ENCODE measurements at regions not wholly inside any gene's neighbourhood (a gene's known extent, or its start where the extent isn't known, plus 50 kb on each side); places are given as distances from the start of the nearest gene placed in this dataset.

- TF ChIP-seq MYC (CRISPR knock-in tag; IDR thresholded peaks at IDR 0.05; ENCODE audit: borderline replicate concordance): no peak
- TF ChIP-seq, protein P1, sequence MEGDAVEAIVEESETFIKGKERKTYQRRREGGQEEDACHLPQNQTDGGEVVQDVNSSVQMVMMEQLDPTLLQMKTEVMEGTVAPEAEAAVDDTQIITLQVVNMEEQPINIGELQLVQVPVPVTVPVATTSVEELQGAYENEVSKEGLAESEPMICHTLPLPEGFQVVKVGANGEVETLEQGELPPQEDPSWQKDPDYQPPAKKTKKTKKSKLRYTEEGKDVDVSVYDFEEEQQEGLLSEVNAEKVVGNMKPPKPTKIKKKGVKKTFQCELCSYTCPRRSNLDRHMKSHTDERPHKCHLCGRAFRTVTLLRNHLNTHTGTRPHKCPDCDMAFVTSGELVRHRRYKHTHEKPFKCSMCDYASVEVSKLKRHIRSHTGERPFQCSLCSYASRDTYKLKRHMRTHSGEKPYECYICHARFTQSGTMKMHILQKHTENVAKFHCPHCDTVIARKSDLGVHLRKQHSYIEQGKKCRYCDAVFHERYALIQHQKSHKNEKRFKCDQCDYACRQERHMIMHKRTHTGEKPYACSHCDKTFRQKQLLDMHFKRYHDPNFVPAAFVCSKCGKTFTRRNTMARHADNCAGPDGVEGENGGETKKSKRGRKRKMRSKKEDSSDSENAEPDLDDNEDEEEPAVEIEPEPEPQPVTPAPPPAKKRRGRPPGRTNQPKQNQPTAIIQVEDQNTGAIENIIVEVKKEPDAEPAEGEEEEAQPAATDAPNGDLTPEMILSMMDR (CRISPR knock-in tag; IDR thresholded peaks at IDR 0.05): no peak
- no peak for TF ChIP-seq FOXP1 (IDR thresholded peaks at IDR 0.05)
- TF ChIP-seq FOXP1 (CRISPR knock-in tag; IDR thresholded peaks at IDR 0.05): no peak
- no peak for TF ChIP-seq ZKSCAN8 (CRISPR knock-in tag; IDR thresholded peaks at IDR 0.05; ENCODE audit: borderline replicate concordance)
- TF ChIP-seq ZNF883 (CRISPR knock-in tag; IDR thresholded peaks at IDR 0.05; ENCODE audit: not compliant biosample characterization): no peak
- TF ChIP-seq FOXK2 (IDR thresholded peaks at IDR 0.05): no peak
- TF ChIP-seq POLR2A (IDR thresholded peaks at IDR 0.05; ENCODE audit: insufficient read depth in 1 of 2, low read depth in 2 of 2, low read length in 2 of 2): no peak
- TF ChIP-seq ZFYVE20 (CRISPR knock-in tag; IDR thresholded peaks at IDR 0.05; ENCODE audit: borderline replicate concordance, low read depth): no peak
- no peak for TF ChIP-seq PCBP1 (IDR thresholded peaks at IDR 0.05; ENCODE audit: borderline replicate concordance, low read depth, low read length)
- TF ChIP-seq HIVEP1 (CRISPR knock-in tag; IDR thresholded peaks at IDR 0.05): no peak
- no peak for TF ChIP-seq SIN3B (IDR thresholded peaks at IDR 0.05; ENCODE audit: low read length)
- TF ChIP-seq, protein P2, sequence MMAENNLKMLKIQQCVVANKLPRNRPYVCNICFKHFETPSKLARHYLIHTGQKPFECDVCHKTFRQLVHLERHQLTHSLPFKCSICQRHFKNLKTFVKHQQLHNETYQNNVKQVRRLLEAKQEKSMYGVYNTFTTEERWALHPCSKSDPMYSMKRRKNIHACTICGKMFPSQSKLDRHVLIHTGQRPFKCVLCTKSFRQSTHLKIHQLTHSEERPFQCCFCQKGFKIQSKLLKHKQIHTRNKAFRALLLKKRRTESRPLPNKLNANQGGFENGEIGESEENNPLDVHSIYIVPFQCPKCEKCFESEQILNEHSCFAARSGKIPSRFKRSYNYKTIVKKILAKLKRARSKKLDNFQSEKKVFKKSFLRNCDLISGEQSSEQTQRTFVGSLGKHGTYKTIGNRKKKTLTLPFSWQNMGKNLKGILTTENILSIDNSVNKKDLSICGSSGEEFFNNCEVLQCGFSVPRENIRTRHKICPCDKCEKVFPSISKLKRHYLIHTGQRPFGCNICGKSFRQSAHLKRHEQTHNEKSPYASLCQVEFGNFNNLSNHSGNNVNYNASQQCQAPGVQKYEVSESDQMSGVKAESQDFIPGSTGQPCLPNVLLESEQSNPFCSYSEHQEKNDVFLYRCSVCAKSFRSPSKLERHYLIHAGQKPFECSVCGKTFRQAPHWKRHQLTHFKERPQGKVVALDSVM (CRISPR knock-in tag; IDR thresholded peaks at IDR 0.05): no peak
- TF ChIP-seq CEBPZ (IDR thresholded peaks at IDR 0.05; ENCODE audit: low read length): no peak
- TF ChIP-seq HDAC1 (CRISPR knock-in tag; IDR thresholded peaks at IDR 0.05): no peak
These were observed 115.6 kb upstream of the CADPS start for GRCh38 chr3:62990704-62991413.
